ENCODE measurements at regions not wholly inside any gene's neighbourhood (a gene's known extent, or its start where the extent isn't known, plus 50 kb on each side); places are given as distances from the start of the nearest gene placed in this dataset.
"Not testable (repeated sequence)": the region's sequence is repeated elsewhere in the genome, so short reads cannot be mapped to it uniquely, and the experiment has no call there.

DNA sequence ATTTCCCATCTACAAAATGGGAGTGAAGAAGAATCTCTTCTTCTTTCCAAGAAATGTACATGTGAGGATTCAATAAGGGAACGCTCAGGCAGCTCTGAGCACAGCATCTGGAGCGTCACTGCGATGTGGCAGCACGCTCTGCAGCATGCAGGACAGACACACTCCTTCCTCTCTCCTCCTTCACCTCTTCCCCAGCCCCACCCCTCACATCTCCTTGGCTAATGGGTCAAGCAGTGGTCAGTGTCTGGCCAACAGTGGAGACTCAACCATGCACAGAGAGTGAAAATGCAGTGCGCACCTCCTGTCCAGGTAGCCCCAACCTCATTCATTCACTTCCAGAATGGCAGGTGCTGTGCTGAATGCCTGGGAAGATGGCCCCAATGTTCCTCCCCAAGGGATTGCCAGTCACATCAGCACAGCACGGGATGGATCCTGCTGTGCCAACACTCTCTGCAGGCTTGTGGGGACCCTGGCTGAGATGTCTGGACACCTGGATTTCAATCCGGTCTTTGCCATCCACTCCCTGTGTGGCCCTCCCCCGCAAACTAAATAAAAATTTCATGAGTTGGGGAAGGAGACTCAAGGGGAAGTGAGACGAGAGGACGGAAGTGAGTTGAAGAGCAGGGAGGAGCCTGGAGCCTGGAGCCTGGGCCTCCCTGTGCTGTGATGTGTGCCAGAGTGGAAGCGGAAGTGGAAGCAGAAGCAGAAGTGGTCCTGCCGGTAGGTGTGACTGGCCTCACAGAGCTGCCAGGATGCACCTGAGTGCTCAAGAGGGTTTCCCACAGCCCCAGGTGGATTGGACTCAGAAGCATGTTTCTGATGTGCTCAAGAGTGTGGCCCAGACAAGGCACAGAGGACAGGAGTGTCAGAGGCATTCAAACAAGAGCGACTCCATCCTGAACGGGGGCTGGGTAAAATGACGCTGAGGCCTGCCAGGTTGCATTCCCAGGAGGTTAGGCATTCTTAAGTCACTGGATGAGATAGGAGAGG lies 163.9 kb downstream of the SMAD6 start:
- peak; percentile 60 for DNase-seq (ENCODE audit: low spot score)

DNA sequence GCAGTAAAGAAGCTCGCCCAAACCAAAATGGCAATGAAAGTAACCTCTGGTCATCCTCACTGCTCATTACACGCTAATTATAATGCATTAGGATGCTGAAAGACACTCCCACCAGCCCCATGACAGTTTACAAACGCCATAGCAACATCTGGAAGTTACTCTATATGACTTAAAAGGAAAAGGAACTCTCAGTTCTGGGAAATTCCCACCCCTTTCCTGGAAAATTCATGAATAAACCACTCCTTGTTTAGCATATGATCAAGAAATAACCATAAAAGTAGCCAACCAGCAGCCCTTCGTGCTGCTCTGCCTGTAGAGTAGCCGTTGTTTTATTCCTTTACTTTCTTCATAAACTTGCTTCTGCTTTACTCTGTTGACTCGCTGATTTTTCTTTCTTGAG lies 164.6 kb downstream of the SMAD6 start:
- no peak for DNase-seq (ENCODE audit: low spot score)

DNA sequence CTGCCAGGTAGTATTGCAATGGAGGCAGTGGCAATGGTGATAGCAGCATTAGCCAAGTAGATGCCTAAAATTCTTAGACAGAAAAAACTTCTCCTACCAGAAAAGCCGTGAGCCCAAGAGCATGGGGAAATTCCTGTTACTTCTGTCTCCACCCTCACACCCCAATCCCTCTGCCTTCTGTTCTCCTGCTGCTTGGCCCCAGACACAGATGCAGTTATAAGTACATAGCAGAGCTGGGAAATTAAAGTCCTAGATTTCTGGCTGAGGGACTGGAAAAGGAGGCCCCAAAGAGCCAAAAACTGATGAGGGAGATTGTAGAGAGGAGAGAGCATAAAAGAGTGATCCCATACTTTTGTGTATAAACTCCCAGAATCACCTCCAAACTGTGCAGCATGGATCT lies 166.9 kb downstream of the SMAD6 start:
- DNase-seq (ENCODE audit: low spot score), result peak; percentile 63

DNA sequence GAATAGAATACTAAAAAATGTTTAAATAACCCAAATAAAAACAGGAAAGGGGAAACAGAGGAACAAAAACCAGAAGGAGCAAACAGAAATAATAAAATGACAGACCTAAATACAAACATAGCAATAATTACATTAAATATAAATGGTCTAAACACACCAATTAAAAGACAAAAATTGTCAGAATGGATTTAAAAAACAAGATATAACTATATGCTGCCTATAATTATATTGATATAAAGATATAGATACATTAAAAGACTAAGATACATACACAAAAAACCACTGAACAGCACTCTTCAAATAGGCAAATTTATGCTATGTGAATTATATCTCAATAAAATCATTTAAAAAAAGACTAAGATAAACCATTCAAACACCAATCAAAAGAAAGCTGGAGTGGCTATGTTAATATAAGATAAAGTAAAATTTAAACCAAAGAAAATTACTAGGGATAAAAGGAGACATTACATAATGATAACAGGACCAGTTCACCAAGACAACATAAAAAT lies 168.9 kb downstream of the SMAD6 start:
- no peak for DNase-seq (ENCODE audit: low spot score)

DNA sequence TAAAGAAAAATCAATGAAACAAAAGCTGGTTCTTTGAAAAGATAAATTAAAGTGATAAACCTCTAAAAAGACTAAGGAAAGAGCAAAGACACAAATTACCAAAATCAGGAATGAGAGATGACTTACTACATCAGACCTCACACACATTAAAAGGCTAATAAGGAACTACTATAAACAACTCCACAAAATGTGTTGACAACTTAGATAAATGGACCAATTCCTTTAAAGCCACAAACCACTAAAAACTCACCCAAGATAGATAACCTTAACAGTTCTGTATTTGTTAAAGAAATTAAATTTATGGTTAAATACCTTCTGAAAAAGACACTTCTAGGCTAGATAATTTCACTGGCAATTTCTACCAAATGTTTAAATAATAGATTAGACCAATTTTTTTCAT lies 170.4 kb downstream of the SMAD6 start:
- DNase-seq (ENCODE audit: low spot score), result no peak

DNA sequence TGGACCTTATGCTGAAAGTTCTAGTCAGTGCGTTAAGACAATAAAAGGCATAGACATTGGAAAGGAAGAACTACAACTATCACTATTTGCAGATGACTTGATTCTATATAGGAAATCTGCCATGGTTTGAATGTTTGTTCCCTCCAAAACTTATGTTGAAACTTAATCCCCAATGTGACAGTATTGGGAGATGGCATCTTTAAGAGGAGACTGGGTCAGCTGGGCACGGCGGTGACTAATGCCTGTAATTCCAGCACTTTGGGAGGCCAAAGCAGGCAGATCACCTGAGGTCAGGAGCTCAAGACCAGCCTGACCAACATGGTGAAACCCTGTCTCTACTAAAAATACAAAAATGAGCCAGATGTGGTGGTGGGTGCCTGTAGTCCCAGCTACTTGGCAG lies 171.3 kb downstream of the SMAD6 start:
- not testable (repeated sequence) for DNase-seq (ENCODE audit: low spot score)

DNA sequence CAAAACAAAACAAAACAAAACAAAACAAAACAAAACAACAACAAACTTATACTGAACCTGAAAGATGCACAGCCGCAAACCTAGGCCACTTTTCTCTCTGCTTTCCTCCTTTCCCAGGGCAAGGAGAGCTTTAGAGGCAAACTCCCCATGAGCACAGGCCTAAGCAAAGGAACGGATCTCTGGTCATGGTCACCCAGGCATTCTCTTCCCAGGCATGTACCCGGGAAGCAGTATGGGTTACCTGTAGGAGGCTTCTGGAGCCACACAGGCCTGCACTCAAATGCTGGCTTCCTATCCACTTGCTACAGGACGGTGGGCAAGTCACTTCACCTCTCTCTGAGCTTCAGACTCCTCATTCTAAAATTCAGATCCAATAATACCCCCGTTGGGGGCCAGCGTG lies 171.8 kb downstream of the SMAD6 start:
- no peak for DNase-seq (ENCODE audit: low spot score)

DNA sequence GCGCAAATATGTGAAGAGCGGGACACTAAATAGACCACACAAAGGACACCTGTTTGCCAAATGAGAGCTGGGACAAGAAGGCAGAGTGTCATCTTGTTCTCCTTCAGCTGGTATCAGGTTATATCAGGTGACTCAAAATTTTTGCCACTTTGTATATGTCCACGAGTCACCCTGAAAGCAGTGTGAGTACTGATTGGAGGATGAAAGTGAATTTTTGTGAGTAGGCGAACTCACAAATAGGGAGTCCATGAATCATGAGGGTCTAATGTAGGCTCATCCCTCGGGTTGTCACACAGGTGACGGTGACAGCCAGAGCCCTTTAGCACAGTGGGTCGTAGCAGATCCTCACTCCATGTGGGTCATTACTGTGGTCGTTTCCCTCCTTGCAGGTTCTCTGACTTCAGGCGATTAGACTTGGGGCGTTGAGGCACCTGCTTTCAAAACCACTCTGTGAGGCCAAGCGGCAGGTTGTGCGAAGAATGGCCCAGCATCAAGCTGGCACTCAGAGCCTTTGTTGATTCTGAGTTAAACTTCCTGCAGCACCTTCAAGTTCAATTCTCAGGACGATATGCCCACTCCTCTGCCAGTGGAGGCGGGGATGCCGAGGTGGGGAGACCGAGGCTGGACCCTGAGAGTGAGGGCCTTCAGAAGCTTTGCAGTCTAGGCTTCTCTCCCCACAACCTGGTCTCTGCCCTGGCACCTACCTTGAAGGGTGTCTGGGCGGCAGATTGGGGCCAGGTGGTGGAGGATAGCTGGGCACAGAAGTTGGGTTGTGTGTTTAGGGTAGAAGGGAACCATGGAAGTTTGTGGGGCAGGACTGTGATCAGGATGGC lies 173.8 kb downstream of the SMAD6 start:
- DNase-seq (ENCODE audit: low spot score), result peak; percentile 53

DNA sequence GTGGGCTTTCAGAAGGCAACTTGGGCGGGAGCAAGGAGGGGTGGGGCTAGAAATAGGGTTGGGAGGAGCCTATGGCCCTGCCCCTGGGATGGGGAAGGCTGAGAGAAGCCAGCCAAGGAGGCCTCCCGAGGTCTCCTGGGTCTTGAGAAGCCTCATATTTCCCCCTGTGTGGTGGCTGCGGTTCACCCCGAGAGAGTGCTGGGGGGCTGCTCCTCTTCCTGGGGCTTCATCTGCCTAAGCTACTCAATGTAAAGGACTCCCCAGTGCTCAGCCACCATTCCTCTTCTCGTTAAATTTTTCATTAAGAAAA lies 174.3 kb downstream of the SMAD6 start:
- no peak for DNase-seq (ENCODE audit: low spot score)

DNA sequence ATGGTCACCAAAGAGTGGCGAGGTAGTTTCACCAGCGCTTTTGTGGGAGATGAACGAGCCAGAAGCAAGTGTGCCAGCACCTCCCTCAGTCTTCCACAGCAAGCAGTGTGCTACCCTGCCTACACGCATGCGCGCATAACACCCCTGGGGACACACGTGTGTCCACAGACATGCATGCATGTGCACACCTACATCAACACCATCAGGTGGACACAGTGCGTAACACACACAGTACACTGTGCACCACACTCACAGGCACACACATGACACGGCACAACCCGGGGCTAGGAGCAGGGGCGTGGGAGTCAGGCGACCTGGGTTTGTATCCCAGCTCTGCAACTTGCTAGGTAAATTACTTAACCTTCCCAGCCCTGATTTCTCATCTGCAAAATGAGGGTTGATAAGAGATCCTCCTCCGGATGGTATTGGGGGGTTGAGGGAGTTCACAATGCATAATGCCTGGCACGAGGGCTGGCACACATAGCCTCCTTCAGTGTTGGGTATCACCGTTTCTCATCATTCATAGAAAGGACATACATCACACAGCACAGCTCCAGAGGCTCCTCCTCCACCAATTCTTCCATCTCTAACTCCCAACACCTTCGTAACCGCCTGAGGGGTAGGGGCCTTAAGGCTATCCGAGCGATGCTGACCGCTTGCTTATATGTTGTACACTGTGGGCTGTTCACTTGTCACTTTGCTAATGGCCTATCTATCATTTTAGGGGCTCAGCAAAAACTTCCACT lies 174.9 kb downstream of the SMAD6 start:
- DNase-seq (ENCODE audit: low spot score), result no peak

DNA sequence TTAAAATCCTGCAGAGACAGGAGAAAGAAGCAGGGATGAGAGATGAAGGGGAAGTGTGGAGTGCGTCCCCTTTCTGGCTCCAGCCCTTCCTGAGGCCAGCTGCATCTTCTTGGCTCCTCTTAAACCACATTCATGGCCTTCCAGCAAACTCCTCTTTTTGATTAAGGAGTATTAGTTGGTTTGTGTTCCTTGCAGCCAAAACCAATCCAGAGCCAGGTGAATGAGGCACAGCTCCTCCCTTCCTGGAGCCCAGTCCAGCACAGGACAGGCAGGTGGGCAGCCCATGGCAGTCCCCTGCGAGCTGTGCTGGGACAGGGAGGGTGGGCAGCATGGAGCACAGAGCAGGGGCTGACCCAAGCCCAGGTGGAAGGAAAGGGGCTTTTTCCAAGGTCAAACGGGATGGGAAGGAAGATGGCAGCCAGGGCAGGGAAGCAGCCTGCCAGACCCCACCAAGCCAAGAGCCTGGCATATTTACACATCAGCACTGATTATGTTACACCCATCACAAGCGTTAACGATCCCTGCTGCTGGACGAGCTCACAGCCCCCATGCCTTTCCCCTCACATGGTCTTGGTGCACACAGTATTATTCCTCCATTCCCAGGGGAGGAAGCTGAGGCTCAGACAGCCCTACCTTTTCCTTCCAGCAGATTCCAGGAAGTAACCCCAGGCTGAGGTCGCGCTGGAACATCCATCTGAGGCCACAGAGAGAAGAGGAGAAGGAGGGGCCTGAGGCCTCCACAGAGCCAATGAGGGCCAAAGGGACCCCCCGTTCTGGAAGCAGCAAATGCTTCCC lies 175.6 kb downstream of the SMAD6 start:
- DNase-seq (ENCODE audit: low spot score), result peak; percentile 66

DNA sequence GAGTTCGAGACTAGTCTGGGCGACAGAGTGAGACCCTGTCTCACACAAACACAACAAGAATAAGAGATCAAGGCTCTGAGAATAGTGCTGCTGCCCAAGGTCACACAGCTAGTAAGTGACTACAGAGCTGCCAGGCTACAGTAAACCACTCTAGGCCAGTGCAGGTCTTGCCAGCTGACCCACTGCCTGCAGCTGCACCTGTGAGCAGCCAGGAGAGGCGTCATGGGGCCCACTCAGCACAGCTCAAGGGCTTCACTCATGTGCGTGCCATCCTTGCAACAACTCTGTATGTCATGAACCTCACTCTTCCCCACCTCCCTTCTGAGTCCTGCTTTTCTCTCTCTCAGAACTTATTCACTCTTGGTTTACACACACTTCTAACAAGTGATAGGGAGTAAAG lies 176.7 kb downstream of the SMAD6 start:
- no peak for DNase-seq (ENCODE audit: low spot score)

DNA sequence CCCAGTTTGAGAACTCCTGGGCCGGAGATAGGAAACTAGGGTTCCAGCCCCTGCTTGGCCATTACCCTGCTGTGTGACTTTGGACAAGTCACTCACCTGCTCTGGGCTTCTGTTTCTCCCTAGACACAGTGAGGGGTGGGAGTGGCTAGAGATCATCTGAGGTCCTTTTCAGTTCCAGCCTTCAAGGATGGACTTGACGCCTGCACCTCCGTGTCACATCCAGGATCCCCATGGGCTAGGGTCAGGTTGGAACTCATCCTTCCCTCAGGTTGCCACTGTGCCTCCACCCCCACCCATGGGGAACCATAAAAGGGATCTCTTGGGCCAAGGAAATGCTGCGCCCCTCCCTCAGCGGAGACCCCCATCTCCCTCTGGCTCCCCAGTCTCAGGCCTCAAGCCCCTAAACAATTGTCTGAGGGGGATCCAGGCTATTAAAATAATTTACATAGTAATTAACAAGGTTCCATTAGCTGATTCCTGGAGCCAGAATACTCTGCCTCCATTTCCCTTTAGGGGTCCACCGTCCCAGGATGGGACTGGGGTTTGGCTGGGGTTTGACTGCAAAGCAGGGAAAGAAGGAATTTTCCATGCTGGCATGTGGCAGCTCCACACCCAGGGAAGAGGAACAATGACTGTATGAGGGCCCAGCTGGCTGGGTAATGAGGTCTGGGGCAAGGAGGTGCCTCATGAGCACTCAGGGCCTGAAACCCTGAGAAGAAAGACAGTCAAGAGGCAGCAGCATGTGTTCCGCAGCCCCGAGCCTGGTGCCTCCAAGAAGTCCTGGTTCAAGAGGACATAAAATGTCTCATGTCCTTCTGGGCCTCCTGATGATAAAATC lies 177.7 kb downstream of the SMAD6 start:
- DNase-seq (ENCODE audit: low spot score), result peak; percentile 57

DNA sequence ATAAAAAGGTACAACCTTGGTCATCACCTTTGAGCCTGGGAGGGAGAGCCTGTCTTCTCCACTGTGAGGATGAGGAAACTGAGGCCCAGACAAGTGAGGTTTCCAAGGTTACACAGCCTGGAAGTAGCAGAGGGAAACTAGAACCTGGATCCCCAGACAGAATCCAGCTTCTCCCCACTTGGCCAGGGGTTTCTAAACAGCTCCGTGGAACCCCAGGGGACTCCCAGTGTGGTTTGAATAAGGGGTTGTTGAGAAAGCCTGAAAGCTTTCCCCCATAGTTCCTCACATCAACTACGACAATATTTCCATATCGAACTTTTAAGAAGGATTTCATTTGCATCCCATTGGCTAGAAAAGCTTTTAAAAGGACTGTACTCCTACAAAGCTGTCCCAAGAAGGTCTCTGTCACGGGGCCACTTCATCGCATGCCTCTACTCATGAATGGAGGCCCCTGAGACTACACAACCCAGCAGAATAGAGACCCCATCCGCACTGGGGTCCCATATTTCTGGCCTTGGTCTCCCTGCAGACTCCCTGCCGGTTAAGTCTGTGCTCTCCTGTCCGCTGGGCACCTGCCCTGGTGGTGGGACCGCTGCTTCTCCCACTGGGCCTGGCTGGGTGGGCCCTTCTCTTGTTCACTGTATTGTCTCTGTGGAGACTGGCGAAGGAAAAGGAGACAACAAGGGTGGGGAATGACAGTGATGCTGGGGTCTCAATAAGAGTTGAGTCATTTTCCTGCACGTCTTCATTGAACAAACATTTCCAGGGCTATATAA lies 178.5 kb downstream of the SMAD6 start:
- no peak for DNase-seq (ENCODE audit: low spot score)

DNA sequence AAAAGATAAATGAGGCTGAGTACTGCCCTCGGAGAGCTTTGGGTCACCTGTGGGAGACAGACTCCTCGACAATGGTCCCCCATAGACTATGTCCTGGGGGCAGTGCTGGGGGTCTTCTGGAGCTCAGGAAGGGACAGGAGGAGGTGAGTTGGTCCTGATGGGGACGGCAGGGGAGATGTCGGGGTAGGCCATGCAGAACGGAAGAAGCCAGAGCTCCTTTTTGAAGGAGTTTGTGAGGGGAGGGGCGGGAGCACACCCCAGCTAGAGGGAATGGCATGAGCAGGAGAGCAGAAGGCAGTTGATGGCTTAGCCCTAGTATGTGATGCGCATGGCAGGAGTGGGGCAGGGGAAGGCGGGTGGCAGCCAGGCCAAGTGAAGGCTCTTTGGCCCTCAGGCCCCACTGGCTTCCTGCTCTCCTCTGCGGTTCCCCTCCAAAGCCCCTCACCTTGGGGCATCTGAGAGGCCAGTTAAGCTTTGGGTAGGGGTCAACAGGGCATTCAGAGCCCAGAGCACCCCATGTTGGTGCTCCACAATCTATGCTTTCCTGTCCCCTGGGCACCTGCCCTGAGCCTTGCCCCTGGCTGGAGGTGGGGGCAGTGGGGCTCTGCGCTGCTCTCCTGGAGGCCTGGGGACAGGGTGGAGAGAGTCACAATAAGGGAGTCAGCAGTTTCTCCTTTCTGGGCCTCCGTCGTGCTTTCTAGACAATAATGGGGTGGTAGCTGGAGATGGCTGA lies 179.3 kb downstream of the SMAD6 start:
- DNase-seq (ENCODE audit: low spot score), result peak; percentile 60

DNA sequence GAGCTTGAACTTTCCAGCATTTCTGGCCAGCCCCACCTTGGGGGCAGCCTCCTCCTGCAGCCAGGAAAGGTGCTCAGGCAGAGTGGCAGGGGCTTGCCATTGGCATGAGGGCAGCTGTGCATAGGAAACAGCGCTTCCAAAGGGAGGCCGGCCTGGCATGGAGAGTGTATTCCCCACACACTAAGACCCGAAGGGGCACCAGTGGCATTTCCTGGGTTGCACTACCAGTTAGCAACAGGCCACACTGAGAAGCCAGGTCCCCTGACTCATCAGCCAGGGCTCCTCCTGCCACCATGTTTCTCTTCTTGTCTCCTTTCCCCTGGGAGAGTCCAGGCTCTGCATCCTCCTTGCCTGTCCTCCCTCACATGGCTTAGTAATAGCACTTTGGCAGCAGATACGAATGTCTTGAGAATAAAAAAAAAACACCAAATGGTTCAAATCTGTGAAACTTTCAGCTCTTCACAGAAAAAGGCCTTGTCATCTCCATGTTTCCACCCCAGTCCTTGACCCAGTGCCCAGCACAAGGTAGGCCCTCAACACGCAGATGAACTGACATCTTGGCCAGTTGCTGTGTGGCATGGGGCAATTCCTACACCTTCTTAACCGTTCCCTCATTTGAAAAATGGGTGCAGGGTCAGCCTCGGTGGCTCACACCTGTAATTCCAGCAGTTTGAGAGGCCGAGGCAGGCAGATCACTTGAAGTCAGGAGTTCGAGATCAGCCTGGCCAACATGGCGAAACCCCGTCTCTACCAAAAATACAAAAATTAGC lies 180.4 kb downstream of the SMAD6 start:
- no peak for DNase-seq (ENCODE audit: low spot score)

DNA sequence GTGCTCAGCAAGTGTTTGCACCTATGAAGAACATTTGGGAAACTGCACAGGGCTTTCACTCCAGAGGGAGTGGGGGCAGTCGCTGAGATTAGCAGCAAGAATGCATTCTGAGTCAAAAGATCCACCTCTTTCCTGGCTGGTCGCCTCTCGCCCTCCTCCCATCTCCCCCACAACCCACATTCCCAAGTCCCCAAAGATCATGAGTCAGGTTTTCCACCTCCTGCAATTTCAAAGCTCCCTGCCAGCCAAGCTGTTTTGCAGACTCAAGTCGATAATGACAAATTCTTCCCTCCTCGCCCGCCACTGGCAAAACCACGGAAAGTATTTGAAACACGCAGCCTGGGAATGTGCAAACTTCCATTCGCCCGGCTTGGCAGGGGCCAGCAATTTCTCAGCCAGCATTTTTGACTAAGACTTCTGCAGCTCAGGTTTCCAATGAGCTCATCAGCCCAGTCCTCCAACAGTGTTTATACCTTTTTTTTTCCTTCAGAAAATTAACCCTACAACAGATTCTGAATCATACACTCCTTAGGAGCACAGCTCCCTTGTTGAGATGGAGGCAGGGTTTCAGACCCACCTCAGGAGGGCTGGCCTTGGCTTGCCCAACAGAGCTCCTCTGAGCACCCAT lies 181.4 kb downstream of the SMAD6 start:
- DNase-seq (ENCODE audit: low spot score), result peak; percentile 96
